ENCODE measurements at regions not wholly inside any gene's neighbourhood (a gene's known extent, or its start where the extent isn't known, plus 50 kb on each side); places are given as distances from the start of the nearest gene placed in this dataset.
"Not testable (repeated sequence)": the region's sequence is repeated elsewhere in the genome, so short reads cannot be mapped to it uniquely, and the experiment has no call there.

DNA sequence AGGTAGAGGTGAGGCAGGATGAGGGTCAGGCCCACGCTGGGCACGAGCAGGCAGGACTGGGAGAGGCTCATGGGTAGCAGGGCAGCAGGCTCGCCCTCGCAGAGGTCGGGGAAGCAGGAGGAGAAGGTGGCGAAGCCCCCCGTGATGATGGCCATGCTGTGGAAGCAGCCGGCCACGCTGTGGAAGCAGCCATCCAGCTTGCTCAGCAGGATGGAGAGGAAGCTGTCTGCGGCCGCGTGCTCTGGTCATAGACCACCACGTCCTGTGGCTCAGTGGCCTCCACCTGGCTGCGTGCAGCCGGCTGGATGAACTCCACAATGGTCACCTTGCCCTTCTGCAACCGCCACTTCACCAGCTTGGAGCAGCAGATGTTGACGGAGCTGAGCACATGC, 135.6 kb upstream of the PTPN20 start:
- H3K27me3 ChIP-seq (replicated peaks; ENCODE audit: insufficient read depth, low read depth, low read length, poor library complexity); POLR2A ChIA-PET (ENCODE audit: low non-redundant PET); H3K4me3 ChIP-seq (ENCODE audit: low read depth, low read length, poor library complexity, severe bottlenecking); H3K36me3 ChIP-seq (ENCODE audit: insufficient read depth, low read length, poor library complexity, severe bottlenecking); CTCF ChIA-PET; H3K27ac ChIP-seq (ENCODE audit: low read depth, low read length, poor library complexity, severe bottlenecking); H3K9me3 ChIP-seq (ENCODE audit: low read depth, low read length, poor library complexity, severe bottlenecking); DNase-seq (ENCODE audit: low spot score); BruUV-seq (replicated peaks); intact Hi-C loops (cut with micrococcal nuclease; ENCODE audit: unreplicated experiment); H3K4me1 ChIP-seq (ENCODE audit: insufficient read depth, low read length, poor library complexity, severe bottlenecking): not testable (repeated sequence)

DNA sequence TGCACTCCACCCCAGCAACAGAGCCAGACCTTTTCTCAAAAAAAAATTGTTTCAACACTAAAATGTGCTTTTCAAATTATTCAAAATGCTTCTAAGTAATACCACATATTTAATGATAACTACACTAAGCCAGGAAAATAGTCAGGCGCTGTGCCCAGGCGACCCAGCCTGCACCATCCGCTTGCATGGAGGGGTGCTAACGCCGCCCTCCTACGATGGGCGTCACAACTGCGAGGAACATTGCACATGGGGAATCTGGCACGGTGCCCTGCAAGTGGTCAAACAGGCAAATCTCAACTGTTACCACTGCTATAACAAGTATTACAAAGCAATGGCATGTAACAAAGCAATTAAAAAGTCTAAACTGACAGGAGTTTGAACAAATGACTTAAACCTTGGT, 131.7 kb upstream of the PTPN20 start:
- POLR2A ChIA-PET (ENCODE audit: low non-redundant PET); H3K27me3 ChIP-seq (replicated peaks; ENCODE audit: insufficient read depth, low read depth, low read length, poor library complexity); H3K27ac ChIP-seq (ENCODE audit: low read depth, low read length, poor library complexity, severe bottlenecking); CTCF ChIA-PET; H3K9me3 ChIP-seq (ENCODE audit: low read depth, low read length, poor library complexity, severe bottlenecking); intact Hi-C loops (cut with micrococcal nuclease; ENCODE audit: unreplicated experiment); BruUV-seq (replicated peaks); H3K36me3 ChIP-seq (ENCODE audit: insufficient read depth, low read length, poor library complexity, severe bottlenecking); H3K4me3 ChIP-seq (ENCODE audit: low read depth, low read length, poor library complexity, severe bottlenecking); H3K4me1 ChIP-seq (ENCODE audit: insufficient read depth, low read length, poor library complexity, severe bottlenecking): not testable (repeated sequence)
- DNase-seq (ENCODE audit: low spot score), result peak; percentile 16

DNA sequence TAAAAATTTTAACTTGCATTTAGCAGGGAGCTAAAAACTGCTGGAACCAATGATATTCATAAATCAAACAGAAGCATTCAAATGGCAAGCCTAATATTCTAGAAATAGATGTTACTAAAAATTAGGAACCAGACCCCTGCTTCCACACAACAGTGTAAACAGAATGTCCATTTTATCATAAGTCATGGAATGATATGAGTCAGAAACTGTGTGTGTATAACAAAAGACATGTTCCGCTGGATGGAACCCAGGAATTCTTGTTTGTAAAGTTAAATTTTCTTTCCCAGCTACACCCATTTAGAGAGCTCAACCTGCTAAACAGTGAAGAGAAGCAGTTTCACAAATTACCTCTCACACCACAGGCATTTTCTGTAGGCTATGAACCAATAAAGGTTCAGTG, 131.1 kb upstream of the PTPN20 start:
- H3K4me1 ChIP-seq (ENCODE audit: insufficient read depth, low read length, poor library complexity, severe bottlenecking); intact Hi-C loops (cut with micrococcal nuclease; ENCODE audit: unreplicated experiment); H3K4me3 ChIP-seq (ENCODE audit: low read depth, low read length, poor library complexity, severe bottlenecking); DNase-seq (ENCODE audit: low spot score); H3K27me3 ChIP-seq (replicated peaks; ENCODE audit: insufficient read depth, low read depth, low read length, poor library complexity); H3K36me3 ChIP-seq (ENCODE audit: insufficient read depth, low read length, poor library complexity, severe bottlenecking); CTCF ChIA-PET; POLR2A ChIA-PET (ENCODE audit: low non-redundant PET); H3K9me3 ChIP-seq (ENCODE audit: low read depth, low read length, poor library complexity, severe bottlenecking); BruUV-seq (replicated peaks); H3K27ac ChIP-seq (ENCODE audit: low read depth, low read length, poor library complexity, severe bottlenecking): not testable (repeated sequence)

DNA sequence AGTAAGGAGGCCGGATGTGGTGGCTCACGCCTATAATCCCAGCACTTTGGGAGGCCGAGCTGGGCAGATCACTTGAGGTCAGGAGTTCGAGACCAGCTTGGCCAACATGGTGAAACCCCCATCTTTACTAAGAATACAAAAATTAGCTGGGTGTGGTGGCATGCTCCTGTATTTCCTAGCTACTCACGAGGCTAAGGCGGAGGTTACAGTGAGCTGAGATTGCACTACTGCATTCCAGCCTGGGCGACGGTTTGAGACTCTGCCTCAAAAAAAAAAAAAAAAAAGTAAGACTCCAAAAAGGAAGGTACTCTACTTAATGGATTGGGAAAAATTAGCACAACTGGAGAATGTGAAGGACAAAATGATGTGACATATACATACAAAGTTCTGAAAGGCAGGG, 130.2 kb upstream of the PTPN20 start:
- BruUV-seq (replicated peaks); H3K27ac ChIP-seq (ENCODE audit: low read depth, low read length, poor library complexity, severe bottlenecking); intact Hi-C loops (cut with micrococcal nuclease; ENCODE audit: unreplicated experiment); H3K4me3 ChIP-seq (ENCODE audit: low read depth, low read length, poor library complexity, severe bottlenecking); DNase-seq (ENCODE audit: low spot score); H3K27me3 ChIP-seq (replicated peaks; ENCODE audit: insufficient read depth, low read depth, low read length, poor library complexity); POLR2A ChIA-PET (ENCODE audit: low non-redundant PET); H3K9me3 ChIP-seq (ENCODE audit: low read depth, low read length, poor library complexity, severe bottlenecking); H3K36me3 ChIP-seq (ENCODE audit: insufficient read depth, low read length, poor library complexity, severe bottlenecking); H3K4me1 ChIP-seq (ENCODE audit: insufficient read depth, low read length, poor library complexity, severe bottlenecking); CTCF ChIA-PET: not testable (repeated sequence)

GRCh38 chr10:46782001-46782874, 129.0 kb upstream of the PTPN20 start:
- H3K27ac ChIP-seq (ENCODE audit: low read depth, low read length, poor library complexity, severe bottlenecking); intact Hi-C loops (cut with micrococcal nuclease; ENCODE audit: unreplicated experiment); H3K36me3 ChIP-seq (ENCODE audit: insufficient read depth, low read length, poor library complexity, severe bottlenecking); H3K4me3 ChIP-seq (ENCODE audit: low read depth, low read length, poor library complexity, severe bottlenecking); DNase-seq (ENCODE audit: low spot score); H3K4me1 ChIP-seq (ENCODE audit: insufficient read depth, low read length, poor library complexity, severe bottlenecking); POLR2A ChIA-PET (ENCODE audit: low non-redundant PET); H3K9me3 ChIP-seq (ENCODE audit: low read depth, low read length, poor library complexity, severe bottlenecking); H3K27me3 ChIP-seq (replicated peaks; ENCODE audit: insufficient read depth, low read depth, low read length, poor library complexity); CTCF ChIA-PET; BruUV-seq (replicated peaks): not testable (repeated sequence)

- H3K9me3 ChIP-seq (ENCODE audit: low read depth, low read length, poor library complexity, severe bottlenecking); CTCF ChIA-PET; H3K4me3 ChIP-seq (ENCODE audit: low read depth, low read length, poor library complexity, severe bottlenecking); BruUV-seq (replicated peaks); DNase-seq (ENCODE audit: low spot score); POLR2A ChIA-PET (ENCODE audit: low non-redundant PET); H3K27me3 ChIP-seq (replicated peaks; ENCODE audit: insufficient read depth, low read depth, low read length, poor library complexity); H3K36me3 ChIP-seq (ENCODE audit: insufficient read depth, low read length, poor library complexity, severe bottlenecking); H3K4me1 ChIP-seq (ENCODE audit: insufficient read depth, low read length, poor library complexity, severe bottlenecking); H3K27ac ChIP-seq (ENCODE audit: low read depth, low read length, poor library complexity, severe bottlenecking); intact Hi-C loops (cut with micrococcal nuclease; ENCODE audit: unreplicated experiment): not testable (repeated sequence)
These were observed 126.6 kb upstream of the PTPN20 start for GRCh38 chr10:46784665-46785064.

DNA sequence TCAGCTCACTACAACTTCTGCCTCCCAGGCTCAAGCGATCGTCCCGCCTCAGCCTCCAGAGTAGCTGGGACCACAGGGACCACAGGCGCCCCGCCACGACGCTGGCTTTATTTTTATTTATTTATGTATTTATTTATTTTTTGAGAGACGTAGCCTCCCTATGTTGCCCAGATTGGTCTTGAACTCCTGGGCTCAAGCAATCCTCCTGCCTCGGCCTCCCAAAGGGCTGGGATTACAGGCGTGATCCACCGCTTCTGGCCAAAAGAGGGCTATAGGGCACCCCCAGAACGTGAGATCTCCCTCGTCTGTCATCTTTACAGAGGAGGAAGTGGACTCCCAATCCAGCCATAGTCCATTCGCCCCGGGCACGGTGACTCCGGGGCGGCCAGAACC, 125.1 kb upstream of the PTPN20 start:
- H3K9me3 ChIP-seq (ENCODE audit: low read depth, low read length, poor library complexity, severe bottlenecking); H3K27ac ChIP-seq (ENCODE audit: low read depth, low read length, poor library complexity, severe bottlenecking); H3K4me1 ChIP-seq (ENCODE audit: insufficient read depth, low read length, poor library complexity, severe bottlenecking); POLR2A ChIA-PET (ENCODE audit: low non-redundant PET); intact Hi-C loops (cut with micrococcal nuclease; ENCODE audit: unreplicated experiment); DNase-seq (ENCODE audit: low spot score); H3K36me3 ChIP-seq (ENCODE audit: insufficient read depth, low read length, poor library complexity, severe bottlenecking); CTCF ChIA-PET; H3K27me3 ChIP-seq (replicated peaks; ENCODE audit: insufficient read depth, low read depth, low read length, poor library complexity): not testable (repeated sequence)
- H3K4me3 ChIP-seq (ENCODE audit: low read depth, low read length, poor library complexity, severe bottlenecking), result peak overlapping the region; percentile 47
- BruUV-seq (replicated peaks), result TSS peak; percentile 81
